ENCODE measurements at regions not wholly inside any gene's neighbourhood (a gene's known extent, or its start where the extent isn't known, plus 50 kb on each side); places are given as distances from the start of the nearest gene placed in this dataset.

DNA sequence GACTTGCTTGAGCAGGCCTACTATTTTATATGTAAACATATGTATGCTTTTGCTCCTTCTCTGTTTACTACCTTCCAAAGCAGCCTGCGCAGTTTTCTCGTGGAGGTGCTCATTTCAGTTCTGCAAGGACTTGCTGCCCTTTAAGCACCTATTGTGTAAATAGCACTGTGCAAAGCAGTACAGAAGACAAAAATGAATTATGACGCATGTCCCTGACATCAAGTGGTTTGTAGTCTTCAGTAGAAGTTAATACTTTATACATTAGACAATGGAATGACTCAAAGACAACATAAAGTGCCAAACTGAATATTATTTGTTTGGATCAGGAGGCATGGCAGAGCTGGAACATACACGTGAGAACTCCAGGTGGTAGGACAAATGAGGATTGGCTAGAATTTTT lies 611.7 kb downstream of the LMO4 start:
- DNase-seq: no peak
- ATAC-seq: no peak
- intact Hi-C loops (cut with DNase I, micrococcal nuclease): no loop called here

DNA sequence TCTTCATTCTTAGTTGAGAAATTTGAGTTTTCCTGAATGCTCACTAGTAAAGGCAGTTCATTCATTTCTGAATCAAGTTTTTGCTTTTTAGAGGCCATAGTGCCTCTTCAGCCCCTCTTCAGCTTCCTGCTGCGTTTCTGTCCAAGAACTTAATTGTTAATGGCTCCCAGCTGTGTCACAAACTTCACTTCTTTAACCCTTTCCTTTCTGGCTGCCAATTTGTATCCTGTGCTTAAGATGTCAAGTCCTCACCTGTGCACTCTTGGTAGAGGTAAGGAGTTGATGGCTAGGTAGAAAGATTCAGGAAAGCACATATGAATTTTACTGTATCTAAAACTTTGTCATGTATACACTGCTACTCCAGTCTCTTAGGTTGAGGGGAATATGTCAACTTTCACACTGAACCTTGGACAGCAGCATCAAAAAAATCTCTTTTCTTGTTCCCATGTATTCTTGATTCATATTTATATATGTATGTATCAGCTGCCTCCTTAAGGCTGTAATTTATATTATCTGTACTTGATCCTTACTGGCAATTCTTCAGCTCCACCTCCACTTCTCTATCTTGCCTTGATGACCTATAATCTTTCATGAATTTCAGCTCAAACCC lies 612.8 kb downstream of the LMO4 start:
- DNase-seq (no peak), ATAC-seq (no peak)
- intact Hi-C loops (cut with DNase I, micrococcal nuclease): no loop called here

DNA sequence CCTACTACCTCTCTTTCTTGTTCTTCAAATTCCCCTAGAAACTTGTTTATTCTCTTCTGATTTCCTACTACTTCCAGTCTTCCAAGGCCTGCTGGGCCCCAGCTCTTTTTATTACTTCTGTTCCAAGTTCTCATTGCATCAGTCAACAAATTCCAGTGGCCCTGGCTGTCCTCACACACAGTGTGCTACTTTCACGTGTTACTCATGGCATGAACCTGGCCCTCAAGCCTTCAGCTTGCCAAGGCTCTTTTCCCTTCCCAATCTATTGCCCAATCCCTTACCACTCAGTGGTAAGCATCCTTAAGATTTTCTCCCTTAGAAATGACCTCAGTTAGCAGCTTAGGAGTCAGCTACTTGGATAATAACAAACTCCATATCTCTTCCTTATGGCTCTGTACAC lies 613.5 kb downstream of the LMO4 start:
- no peak for ATAC-seq
- DNase-seq: no peak
- intact Hi-C loops (cut with DNase I, micrococcal nuclease): no loop called here

DNA sequence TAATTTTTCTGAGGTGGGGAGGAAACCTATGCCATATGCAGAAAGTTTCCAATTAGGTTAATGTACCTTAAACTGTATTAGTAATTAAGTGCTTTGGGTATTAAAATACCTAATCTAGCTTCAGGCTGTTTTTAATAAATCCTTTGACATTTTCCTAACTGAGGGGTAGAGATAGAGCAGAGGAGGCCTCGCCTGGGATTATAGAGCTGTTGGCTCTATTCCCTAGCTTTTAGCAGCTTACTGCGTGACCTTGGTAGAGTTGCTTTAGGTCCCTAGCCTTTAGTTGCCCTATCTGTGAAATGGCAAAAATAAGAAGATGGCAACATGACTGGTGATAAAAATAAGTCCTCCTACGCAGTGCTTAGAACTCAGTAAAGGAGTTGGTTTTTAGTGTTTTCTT lies 621.0 kb downstream of the LMO4 start:
- no peak for ATAC-seq
- intact Hi-C loops (cut with DNase I, micrococcal nuclease): loop anchor here in 1 of 2 donors (10.0 kb wide), 1 partner anchor 655 kb away; no protein-coding TSS in a partner anchor
- DNase-seq: no peak

DNA sequence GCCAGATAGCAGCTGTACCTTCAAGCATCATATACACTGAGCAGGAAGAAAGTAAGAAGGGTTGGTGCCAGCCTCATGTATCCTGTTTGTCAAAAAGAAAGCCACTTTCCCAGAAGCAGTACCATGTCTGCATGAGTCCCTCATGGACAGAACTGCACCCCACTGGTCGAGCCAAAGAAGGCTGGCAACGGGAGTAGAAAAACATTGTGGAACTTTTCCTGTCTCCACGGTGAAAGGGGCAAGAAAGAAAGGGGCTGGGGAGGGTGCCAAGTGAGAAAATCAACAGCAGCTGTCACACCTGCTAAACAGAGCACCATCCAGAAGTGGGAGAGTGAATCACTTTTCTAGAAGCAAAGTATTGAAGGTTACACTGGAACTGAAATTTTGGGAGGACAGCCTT lies 621.7 kb downstream of the LMO4 start:
- intact Hi-C loops (cut with DNase I, micrococcal nuclease): loop anchor here in 1 of 2 donors (10.0 kb wide), 1 partner anchor 656 kb away; no protein-coding TSS in a partner anchor
- DNase-seq (no peak), ATAC-seq (no peak)

DNA sequence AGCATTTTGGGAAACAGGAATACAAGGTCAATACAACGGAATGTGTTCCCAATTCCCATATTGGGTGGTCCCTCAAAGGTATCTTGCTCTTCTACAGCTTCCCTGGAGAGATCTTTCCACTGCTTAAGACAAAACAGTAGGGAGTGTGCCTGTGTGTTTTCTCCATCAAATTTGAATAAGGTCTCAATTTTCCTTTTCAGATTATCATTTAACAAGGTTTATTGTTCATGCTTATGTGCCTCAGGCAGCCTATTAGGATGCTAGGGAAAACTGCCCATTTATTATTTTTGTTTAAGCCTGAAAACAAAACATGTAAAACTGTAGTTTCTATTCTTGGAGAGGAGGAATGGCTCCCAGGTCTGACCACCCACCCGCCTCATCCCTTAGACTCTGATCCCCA lies 622.7 kb downstream of the LMO4 start:
- intact Hi-C loops (cut with DNase I, micrococcal nuclease): loop anchor here in 1 of 2 donors (10.0 kb wide), 1 partner anchor 657 kb away; no protein-coding TSS in a partner anchor
- no peak for DNase-seq
- ATAC-seq: no peak

DNA sequence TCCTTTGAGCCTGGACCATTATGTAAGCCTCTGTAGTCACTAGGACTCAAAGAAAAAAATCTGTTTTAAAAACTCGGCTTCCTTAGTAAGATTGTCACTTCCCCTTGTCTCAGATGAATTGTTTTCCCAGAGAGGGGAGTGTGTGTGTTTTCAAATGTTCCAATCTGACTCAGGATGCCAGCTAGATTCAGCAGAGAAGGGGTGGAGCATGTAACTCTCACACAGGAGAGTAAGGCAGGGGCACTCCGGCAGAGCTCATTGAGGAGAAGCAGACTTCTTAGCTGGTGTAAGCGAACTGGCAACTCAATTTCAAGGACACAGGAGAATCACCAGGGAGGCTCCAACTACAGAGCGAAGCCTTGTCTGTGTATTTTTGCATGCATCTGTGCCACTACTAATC lies 623.2 kb downstream of the LMO4 start:
- DNase-seq (no peak), ATAC-seq (no peak)
- intact Hi-C loops (cut with DNase I, micrococcal nuclease): loop anchor here in 1 of 2 donors (10.0 kb wide), 1 partner anchor 657 kb away; no protein-coding TSS in a partner anchor

GRCh38 chr1:87953121-87953520 lies 624.4 kb downstream of the LMO4 start:
- DNase-seq (no peak), ATAC-seq (no peak)
- intact Hi-C loops (cut with DNase I, micrococcal nuclease): loop anchor here in 1 of 2 donors (10.0 kb wide), 1 partner anchor 658 kb away; no protein-coding TSS in a partner anchor

GRCh38 chr1:87953732-87954344 lies 625.2 kb downstream of the LMO4 start:
- ATAC-seq: peak; percentile 95
- intact Hi-C loops (cut with DNase I, micrococcal nuclease): loop anchor here in 1 of 2 donors (2.0 to 10.0 kb wide), 2 partner anchors 627 to 659 kb away; no protein-coding TSS in a partner anchor
- peak; percentile 48 to 75 for DNase-seq

DNA sequence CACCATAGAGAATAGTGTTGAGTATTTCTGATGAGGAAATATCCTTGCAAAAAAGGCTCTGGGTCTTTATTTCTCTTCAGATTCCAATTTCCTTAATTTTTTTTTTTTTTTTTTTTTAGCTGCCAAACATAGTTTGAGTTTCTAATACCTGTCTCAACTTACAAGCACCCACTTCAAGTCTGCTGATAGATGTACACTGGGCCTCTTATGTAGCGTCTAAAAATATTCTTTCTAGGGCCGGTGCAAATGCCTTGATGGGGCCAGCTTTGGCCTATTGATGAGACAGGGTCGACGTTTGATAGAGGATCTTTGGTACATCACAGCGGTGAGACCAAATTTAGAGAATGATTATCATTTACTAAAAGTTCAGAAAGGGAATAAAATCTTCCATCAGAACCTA lies 626.4 kb downstream of the LMO4 start:
- intact Hi-C loops (cut with DNase I, micrococcal nuclease): loop anchor here in 1 of 2 donors (2.0 to 10.0 kb wide), 2 partner anchors 628 to 660 kb away; no protein-coding TSS in a partner anchor
- ATAC-seq (no peak), DNase-seq (no peak)

- intact Hi-C loops (cut with DNase I, micrococcal nuclease): loop anchor here in 1 of 2 donors (10.0 kb wide), 1 partner anchor 661 kb away; no protein-coding TSS in a partner anchor
- DNase-seq: no peak
Measured at GRCh38 chr1:87956072-87956471, 627.4 kb downstream of the LMO4 start.

DNA sequence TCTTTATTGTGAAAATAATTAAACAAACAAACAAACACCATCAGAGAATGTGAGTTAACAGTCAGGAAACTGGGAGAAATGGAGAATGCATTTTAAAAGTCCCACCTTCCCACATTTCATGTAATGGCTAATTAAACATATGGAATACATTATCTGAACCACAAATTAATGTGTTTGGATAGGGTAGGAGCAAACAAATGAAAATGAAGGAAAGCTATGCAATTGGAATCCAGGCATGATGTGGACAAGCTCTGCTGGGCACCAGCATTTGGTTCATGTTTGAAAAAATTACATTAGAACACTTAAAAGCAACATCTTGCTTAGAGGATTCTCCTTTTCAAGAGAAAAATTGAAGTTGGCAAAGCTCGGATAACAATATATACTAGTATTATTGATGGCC lies 628.1 kb downstream of the LMO4 start:
- intact Hi-C loops (cut with DNase I, micrococcal nuclease): loop anchor here in 1 of 2 donors (10.0 kb wide), 1 partner anchor 662 kb away; no protein-coding TSS in a partner anchor
- ATAC-seq (no peak), DNase-seq (no peak)

More at GRCh38 chr1:87956072-87956471, 627.4 kb downstream of the LMO4 start:
- no peak for ATAC-seq

DNA sequence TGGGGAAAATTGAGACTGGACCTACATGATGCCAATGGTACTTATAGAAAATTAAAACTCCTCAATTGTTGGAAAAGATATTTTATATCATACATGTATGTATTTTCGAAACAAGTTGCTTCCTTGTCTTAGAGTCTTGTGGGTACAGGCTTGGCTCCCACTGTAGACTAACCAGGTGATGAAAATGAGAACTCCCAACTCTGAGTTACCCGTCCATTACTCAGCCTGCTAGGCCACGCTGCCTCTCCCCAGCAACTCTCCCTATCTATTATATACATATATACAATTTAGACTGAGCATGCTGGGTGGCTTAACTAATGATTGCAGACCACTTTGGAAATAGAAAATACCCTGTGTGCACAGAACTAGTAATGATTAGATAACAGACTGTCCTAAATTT lies 628.7 kb downstream of the LMO4 start:
- intact Hi-C loops (cut with DNase I, micrococcal nuclease): loop anchor here in 1 of 2 donors (10.0 kb wide), 1 partner anchor 663 kb away; no protein-coding TSS in a partner anchor
- ATAC-seq: no peak

GRCh38 chr1:87958201-87958600 lies 629.5 kb downstream of the LMO4 start:
- DNase-seq (no peak), ATAC-seq (no peak)
- intact Hi-C loops (cut with DNase I, micrococcal nuclease): loop anchor here in 1 of 2 donors (10.0 kb wide), 1 partner anchor 663 kb away; no protein-coding TSS in a partner anchor

More for the DNA sequence above, 628.7 kb downstream of the LMO4 start:
- DNase-seq: no peak

GRCh38 chr1:87958716-87959115 lies 630.0 kb downstream of the LMO4 start:
- no peak for ATAC-seq
- DNase-seq: no peak
- intact Hi-C loops (cut with DNase I, micrococcal nuclease): loop anchor here in 1 of 2 donors (10.0 kb wide), 1 partner anchor 664 kb away; no protein-coding TSS in a partner anchor

- ATAC-seq (no peak), DNase-seq (no peak)
- intact Hi-C loops (cut with DNase I, micrococcal nuclease): loop anchor here in 1 of 2 donors (10.0 kb wide), 1 partner anchor 664 kb away; no protein-coding TSS in a partner anchor
Measured at GRCh38 chr1:87959236-87959635, 630.6 kb downstream of the LMO4 start.

GRCh38 chr1:87961992-87962391 lies 633.3 kb downstream of the LMO4 start:
- intact Hi-C loops (cut with DNase I, micrococcal nuclease): no loop called here
- DNase-seq (no peak), ATAC-seq (no peak)

- ATAC-seq: no peak
- DNase-seq: no peak
- intact Hi-C loops (cut with DNase I, micrococcal nuclease): no loop called here
Measured at GRCh38 chr1:87963556-87963955, 634.9 kb downstream of the LMO4 start.

GRCh38 chr1:87965193-87965592 lies 636.5 kb downstream of the LMO4 start:
- ATAC-seq: no peak
- intact Hi-C loops (cut with DNase I, micrococcal nuclease): no loop called here
- no peak for DNase-seq
